ENCODE measurements at regions not wholly inside any gene's neighbourhood (a gene's known extent, or its start where the extent isn't known, plus 50 kb on each side); places are given as distances from the start of the nearest gene placed in this dataset.

DNA sequence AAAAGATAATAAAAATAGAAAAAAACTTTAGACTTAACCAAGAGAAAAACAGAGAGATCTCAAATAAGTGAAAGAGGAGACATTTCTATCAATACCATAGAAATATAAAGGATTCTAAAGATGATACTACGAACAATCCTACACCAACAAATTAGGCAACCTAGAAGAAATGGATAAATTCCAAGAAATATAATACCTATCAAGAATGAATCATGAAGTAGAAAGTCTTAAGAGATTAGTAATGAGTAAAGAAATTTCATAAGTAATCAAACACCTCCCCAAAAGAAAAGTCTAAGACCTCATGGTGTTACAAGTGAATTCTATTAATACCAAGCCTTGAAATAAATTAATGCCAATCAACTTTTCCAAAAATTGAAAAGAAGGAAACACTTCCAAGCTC lies 1584.5 kb upstream of the MIR17HG start:
- no peak for DNase-seq

- DNase-seq: no peak
These were observed 1564.2 kb upstream of the MIR17HG start for GRCh38 chr13:89783221-89783755.

DNA sequence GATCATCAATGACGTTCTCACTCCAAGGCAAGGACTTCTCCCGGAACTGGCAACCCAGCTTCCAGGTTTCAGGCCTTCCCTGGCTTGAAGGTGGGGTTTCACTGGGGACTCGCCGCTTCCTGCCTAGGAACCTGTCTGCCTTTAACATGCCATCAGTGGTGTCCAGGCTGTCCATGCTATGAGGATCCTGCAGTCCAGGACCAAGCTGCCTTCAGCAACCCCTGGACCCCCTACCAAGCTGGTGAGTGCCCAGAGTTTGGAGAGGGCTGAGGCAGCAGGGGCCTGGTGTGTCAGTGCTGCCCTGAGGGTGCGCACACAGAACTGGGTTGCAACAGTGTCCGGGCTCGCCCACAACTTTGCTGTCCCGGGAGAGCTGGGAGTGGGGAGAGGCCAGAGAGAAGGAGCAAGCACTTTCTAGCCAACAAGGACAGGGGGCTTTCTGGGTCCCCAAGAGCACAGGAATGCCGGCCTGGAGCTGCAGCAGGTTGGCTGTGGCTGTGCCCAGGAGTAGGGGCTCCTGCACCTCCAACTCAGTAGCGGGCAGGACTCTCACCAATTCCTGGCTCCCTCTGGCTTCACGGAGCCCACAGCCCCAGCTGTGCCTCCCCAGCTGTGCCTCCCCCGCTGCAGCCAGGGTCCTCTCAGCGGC lies 1563.2 kb upstream of the MIR17HG start:
- DNase-seq: no peak

DNA sequence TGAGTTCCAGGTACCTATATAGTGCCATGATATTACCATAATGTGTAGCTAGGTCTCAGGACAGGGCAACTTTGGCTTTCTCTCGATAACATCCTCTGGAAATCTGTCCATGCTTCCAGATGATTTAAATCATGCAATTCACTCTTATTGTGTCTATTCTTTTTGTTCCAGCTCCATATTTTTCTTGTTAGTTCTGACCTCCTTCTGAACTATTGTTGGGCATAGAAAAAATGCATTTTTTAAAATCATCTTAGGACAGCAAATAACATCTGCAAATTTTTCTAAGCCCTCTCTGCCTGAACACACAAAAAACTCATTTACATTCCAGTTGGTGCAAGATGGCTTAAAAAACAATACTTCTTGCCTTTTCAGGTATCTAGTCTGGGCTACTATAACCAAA lies 1561.0 kb upstream of the MIR17HG start:
- DNase-seq: no peak

- DNase-seq: no peak
These were observed 1556.8 kb upstream of the MIR17HG start for GRCh38 chr13:89790696-89791095.

DNA sequence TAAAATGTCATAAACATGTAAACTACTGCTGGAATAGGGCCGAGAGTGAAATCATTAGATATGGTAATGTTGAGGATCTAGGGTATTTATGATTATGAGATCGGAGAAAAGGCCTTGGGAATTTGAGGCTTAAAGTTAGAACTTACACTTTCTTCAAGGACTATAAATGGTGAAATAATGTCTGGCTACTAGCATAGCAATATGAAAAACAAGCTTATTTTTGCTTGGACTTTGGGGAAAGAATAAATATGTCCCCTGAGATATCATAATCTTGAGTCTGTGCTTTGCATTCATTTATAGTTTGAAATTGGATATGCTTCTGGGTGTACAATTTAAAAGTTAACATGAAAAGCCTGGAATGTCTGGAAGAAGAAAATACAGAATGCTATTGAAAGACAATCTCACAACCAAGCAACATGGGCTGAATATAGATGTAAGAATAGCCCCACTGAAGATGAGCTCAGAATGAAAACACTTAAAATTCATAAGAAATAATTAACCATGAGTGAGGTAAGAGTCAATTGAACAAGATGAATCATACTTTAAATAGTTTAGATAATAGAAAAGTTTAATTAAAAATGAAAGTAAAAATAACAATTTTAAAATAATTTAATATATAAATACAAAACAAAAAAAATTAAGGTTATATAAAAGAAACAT lies 1555.4 kb upstream of the MIR17HG start:
- no peak for DNase-seq

DNA sequence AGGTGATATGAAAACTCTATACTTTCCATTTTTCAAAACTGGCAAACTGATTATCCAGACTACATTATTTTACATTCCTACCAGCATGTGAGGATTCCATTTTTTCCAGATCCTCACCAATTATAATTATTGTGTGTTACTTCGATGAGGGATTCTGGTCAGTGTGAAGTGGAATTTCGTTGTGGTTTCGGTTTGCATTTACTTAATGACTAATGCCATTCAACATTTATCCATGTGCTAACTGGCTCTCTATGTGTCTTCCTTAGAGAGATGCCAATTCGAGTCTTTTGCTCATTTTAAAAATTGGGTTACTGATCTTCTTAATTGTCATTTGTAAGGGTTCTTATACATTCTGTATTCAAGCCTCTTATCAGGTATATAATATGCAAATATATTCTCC lies 1551.3 kb upstream of the MIR17HG start:
- DNase-seq: no peak

DNA sequence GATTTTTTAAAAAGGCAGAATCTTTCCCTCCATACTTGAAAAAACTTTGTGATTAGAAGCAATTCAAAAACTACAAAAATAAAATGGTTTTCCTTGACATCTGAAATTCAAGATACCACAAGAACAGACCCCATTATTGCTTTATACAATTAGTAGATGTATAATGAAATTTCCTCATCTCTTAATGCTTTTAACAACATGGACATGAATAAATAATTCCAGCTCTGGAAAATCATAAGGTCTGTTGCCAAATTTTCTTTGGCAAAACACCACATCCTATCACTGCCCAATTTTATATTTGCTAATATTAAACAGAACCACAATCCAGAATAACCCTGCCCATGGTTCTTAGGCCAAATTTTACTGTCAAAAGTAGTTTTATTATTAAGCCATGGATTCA lies 1543.6 kb upstream of the MIR17HG start:
- DNase-seq: no peak

- no peak for DNase-seq
These were observed 1540.9 kb upstream of the MIR17HG start for GRCh38 chr13:89806594-89806993.

DNA sequence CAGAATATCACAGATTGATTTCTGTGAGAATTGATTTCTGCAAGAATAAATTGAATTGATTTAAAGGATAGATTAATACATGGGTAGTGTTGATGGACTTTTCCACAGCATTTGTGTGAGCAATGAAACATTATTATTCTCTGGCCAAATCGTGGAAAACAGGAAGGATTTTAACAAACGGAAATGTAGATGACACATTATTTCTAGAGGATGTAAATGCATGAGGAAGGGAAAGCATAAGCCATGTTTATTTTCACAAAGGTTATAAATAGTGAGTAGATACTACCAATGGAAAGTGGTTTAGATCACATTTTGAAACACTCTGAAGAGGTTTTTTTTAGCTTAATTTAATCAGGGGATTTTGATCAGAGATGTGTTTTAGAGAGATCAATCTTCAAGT lies 1534.6 kb upstream of the MIR17HG start:
- DNase-seq: no peak

GRCh38 chr13:89816404-89816803 lies 1531.1 kb upstream of the MIR17HG start:
- DNase-seq: no peak

GRCh38 chr13:89822467-89822866 lies 1525.0 kb upstream of the MIR17HG start:
- DNase-seq: no peak

- DNase-seq: no peak
These were observed 1519.9 kb upstream of the MIR17HG start for GRCh38 chr13:89827552-89827951.

DNA sequence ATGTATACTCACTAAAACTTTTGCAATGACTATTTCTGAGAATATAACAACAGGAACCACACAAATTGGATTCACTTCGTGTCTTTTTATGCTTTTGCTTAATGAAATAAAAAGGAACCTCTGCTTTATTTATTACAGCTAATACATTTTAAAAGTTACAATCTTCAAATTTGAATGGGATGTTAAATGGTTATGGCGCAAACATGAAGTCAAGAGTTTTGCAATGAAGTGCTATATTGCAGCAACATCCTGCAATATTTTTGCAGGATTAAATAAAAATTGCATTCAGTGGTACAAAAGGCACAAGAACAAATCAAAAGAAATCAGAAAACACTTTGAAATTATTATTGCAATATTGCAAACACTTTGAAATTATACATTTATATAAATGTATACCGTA lies 1519.0 kb upstream of the MIR17HG start:
- DNase-seq: no peak

GRCh38 chr13:89831157-89831556 lies 1516.3 kb upstream of the MIR17HG start:
- no peak for DNase-seq

DNA sequence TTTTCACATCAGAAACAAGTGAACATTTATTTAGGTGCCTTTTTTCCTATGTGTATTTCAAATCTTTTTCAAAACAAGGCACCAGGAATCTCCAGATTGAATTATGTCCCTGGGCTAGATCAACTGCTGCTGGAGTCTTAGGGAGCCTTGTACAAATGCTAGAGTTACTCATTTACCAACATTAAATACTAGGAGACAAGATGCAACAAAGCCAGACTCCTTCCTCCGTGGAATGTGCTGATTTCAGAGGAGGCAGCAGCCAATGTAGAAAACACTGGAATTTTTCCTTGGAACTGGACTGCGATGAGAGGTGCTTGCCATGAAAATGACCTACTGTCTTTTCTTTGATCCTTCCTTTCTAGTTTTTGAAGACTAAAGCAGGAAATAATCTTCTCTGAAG lies 1514.7 kb upstream of the MIR17HG start:
- DNase-seq: no peak

DNA sequence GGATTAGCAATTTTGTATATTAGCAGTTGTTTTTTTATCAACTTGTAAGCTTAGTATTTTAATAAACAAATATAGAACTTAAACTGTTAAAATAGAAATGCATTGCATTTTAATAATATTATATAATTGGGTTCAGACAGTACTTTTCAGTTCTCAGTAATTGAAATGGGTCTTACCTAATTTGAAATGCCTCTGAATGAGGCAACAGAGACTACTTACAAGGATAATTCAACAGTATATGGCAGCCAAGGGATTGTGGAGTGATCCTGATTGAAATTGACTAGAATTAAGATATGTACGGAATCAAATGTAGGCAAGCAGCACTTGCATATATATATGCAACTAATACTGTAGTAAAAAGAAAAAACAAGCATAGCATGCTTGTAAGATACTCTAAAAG lies 1503.9 kb upstream of the MIR17HG start:
- DNase-seq: no peak

GRCh38 chr13:89845874-89846273 lies 1501.6 kb upstream of the MIR17HG start:
- DNase-seq: no peak

DNA sequence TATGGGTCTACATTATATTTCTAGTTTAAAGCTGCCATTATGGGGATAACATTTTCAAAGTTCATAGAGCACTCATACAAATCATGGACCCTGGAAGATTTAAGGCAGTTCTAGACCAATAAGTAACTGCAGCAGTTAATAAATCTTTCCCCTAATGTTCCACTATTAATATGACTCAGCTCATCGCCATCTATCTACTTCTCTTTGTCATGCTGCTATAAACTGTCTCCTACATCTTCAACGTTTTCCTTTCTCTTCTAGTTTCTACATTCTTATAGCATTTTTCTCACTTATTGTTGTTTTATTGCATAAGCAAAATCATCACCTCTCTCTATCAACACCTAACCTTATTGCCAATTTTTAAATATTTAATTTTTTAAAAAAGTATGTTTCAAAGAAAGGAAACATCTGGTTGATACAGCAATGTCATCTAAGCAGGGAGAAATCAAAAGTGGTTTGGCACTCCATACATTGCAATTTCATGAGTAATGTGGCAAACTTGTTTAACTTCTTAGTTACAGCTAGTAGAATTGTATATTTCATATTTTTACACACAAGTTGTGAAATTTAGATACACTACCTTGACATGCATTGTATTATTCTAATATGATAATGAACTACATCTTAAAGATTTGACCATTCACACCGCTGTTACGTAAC lies 1500.4 kb upstream of the MIR17HG start:
- DNase-seq: no peak

GRCh38 chr13:89852570-89852969 lies 1494.9 kb upstream of the MIR17HG start:
- no peak for DNase-seq

- no peak for DNase-seq
These were observed 1491.0 kb upstream of the MIR17HG start for GRCh38 chr13:89856512-89856911.

DNA sequence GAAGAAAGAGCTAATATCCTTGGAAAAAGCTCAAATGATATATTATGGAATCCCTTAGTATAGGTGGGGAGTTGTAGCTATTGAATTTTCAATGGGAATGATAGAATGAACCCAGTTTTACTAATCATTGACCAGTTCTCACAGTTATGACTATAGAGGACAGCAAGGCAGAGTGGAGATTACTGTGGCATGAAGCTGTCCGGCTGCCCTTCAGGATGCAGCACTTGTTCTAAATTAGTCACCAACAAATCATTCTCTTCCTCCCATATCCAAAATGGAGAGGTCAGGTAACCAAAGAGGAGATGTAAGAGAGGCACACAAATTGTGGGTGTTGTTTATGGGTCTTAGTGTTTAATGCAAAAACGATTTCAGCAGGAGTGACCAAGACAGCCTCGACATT lies 1490.0 kb upstream of the MIR17HG start:
- no peak for DNase-seq

DNA sequence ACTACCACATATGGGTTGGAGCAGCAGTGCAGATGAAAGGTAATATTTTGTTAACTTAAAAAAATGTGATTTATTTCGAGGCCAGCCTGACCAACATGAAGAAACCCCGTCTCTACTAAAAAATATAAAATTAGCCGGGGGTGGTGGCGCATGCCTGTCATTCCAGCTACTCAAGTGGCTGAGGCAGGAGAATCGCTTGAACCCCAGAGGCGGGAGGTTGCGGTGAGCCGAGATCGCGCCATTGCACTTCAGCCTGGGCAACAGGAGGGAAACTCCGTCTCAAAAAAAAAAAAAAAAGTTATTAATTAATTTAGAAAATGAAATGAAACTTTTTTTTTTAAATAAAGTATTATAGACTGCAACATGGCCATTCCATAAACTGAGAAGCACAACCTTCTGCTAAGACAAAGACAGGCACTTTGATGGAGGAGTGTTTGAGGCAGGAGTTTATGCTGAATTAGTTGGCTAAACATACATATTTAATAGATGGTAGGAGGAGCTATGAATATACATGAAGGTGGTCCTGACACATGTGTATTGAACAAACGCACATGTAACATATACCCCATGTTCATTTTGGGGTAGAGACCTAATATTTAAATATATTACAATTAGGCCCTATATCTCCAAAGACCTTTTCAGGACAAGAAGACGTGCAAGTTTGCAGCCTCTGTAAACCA lies 1485.3 kb upstream of the MIR17HG start:
- no peak for DNase-seq

- no peak for DNase-seq
These were observed 1484.8 kb upstream of the MIR17HG start for GRCh38 chr13:89862691-89863036.
